HepG2 (cell line): ENCODE measurements at regions not wholly inside any gene's neighbourhood (a gene's known extent, or its start where the extent isn't known, plus 50 kb on each side); places are given as distances from the start of the nearest gene placed in this dataset.
A peak's percentile ranks its signal among the peaks of the same experiment; 100 is the strongest.

ENCODE experiments used
- ATAC-seq: fragments of 200-7000 bp; cut with Tn5 transposase; 3 replicates; pipeline ENCODE4 v1.9.1; 2020; ENCODE audit warnings: mild to moderate bottlenecking, moderate library complexity
- BruUV-seq: library from RNA; stranded (reverse); fragments of 400-500 nt; replicated peaks from 2 replicates; lab custom pipeline; 2021; lab: Mats Ljungman, UMichigan
- CTCF ChIA-PET: fragments of 300-600 bp; formaldehyde crosslinking; extraction: SDS; loops from one replicate; lab custom pipeline; 2021; ENCODE audit warnings: low total read pairs, inconsistent platforms, low intra/inter-chr PET ratio; lab: Yijun Ruan, JAX
- POLR2A ChIA-PET: fragments of 350-600 bp; sonication (Branson Sonifier 250); formaldehyde crosslinking; loops from one replicate; lab custom pipeline; 2020; ENCODE audit warnings: antibody characterized with exemption, inconsistent platforms; lab: Yijun Ruan, JAX
- DNase-seq: peaks from one replicate; pipeline ENCODE4 v3.0.0-alpha.2; 2015; ENCODE audit warnings: low spot score
- FAIRE-seq: peaks from 3 replicates; lab custom pipeline; 2011; peaks lifted over from hg19 to GRCh38; lab: Jason Lieb, UNC
- H2AFZ ChIP-seq: one replicate; pipeline ENCODE4 v1.6.1; 2011; ENCODE audit warnings: low read length, inconsistent platforms
- H3K27ac ChIP-seq: fragments of 300-600 bp; 3 replicates; pipeline ENCODE4 v1.8.0; 2011; ENCODE audit warnings: mixed run types, mild to moderate bottlenecking, mixed read lengths, low read length, inconsistent platforms; ENCODE audit not compliant: insufficient read depth; ENCODE audit errors: extremely low read length
- H3K27me3 ChIP-seq, 2 experiments: fragments of 200-600 bp in 1 of 2; 2 replicates in 1 of 2; 3 replicates in 1 of 2; pipeline versions ENCODE4 v1.6.0 to v1.8.0; 2011; ENCODE audit warnings: low read length in 2 of 2, mild to moderate bottlenecking in 2 of 2, moderate library complexity in 2 of 2, inconsistent platforms in 1 of 2; ENCODE audit not compliant: insufficient read depth in 2 of 2, control insufficient read depth in 1 of 2
- H3K36me3 ChIP-seq, 2 experiments: fragments of 200-600 bp in 1 of 2; replicated peaks in 1 of 2; 2 replicates in 1 of 2; 3 replicates in 1 of 2; pipeline versions ENCODE4 v1.5.1 to v1.8.0; 2011; ENCODE audit warnings: low read length in 2 of 2, inconsistent platforms in 1 of 2; ENCODE audit not compliant: insufficient read depth in 2 of 2, control insufficient read depth in 1 of 2
- H3K4me1 ChIP-seq: 2 replicates; pipeline ENCODE4 v1.5.1; 2012; ENCODE audit warnings: low read length, inconsistent platforms; ENCODE audit not compliant: insufficient read depth
- H3K4me2 ChIP-seq: 2 replicates; pipeline ENCODE4 v1.6.0; 2011; ENCODE audit warnings: low read depth, low read length, inconsistent platforms
- H3K4me3 ChIP-seq, 3 experiments: fragments of 200-600 bp in 1 of 3; sonication (generic), shearing (Covaris generic) in 1 of 3; replicated peaks in 1 of 3; 2 replicates each; pipeline ENCODE4 v1.5.1; 2011 to 2016; ENCODE audit warnings: low read length in 3 of 3, inconsistent platforms in 2 of 3, low read depth in 2 of 3, mild to moderate bottlenecking in 2 of 3, control low read depth in 1 of 3, mixed read lengths in 1 of 3; ENCODE audit not compliant: insufficient read depth in 1 of 3
- H3K79me2 ChIP-seq: one replicate; pipeline ENCODE4 v1.6.1; 2011; ENCODE audit warnings: low read length, inconsistent platforms; ENCODE audit not compliant: insufficient read depth
- H3K9ac ChIP-seq: 2 replicates; pipeline ENCODE4 v1.6.0; 2011; ENCODE audit warnings: mild to moderate bottlenecking, low read depth, low read length, inconsistent platforms; ENCODE audit not compliant: insufficient read depth
- H3K9me3 ChIP-seq: 2 replicates; pipeline ENCODE4 v1.5.1; 2012; ENCODE audit warnings: mild to moderate bottlenecking, low read length
- H4K20me1 ChIP-seq: 2 replicates; pipeline ENCODE4 v1.6.0; 2011; ENCODE audit warnings: inconsistent platforms, mild to moderate bottlenecking, low read length, moderate library complexity; ENCODE audit not compliant: insufficient read depth
- KDM6A ChIP-seq: IDR thresholded peaks from 2 replicates; pipeline ENCODE4 v1.6.1; 2016; ENCODE audit warnings: low read depth
- MAFF ChIP-seq: IDR thresholded peaks from 2 replicates; pipeline ENCODE4 v1.6.1; 2011; ENCODE audit warnings: low read depth, low read length, improper control_type of control experiment
- MAFK ChIP-seq, 2 experiments: IDR thresholded peaks in 1 of 2; conservative IDR thresholded peaks in 1 of 2; 2 replicates each; pipeline ENCODE4 v1.6.1; 2011; ENCODE audit warnings: improper control_type of control experiment in 2 of 2, low read length in 2 of 2
- ZNF180 ChIP-seq: sonication (generic); formaldehyde crosslinking; IDR thresholded peaks from 2 replicates; pipeline ENCODE4 v1.4.0; 2020; ENCODE audit warnings: low read depth, missing genetic modification reagents, borderline replicate concordance
- ZNF235 ChIP-seq: sonication (generic); formaldehyde crosslinking; IDR thresholded peaks from 2 replicates; pipeline ENCODE4 v1.8.1; 2023; ENCODE audit warnings: mild to moderate bottlenecking, missing genetic modification reagents, borderline replicate concordance
- ZNF724P ChIP-seq: sonication (generic); formaldehyde crosslinking; IDR thresholded peaks from 2 replicates; pipeline ENCODE4 v1.8.0; 2022; ENCODE audit warnings: missing genetic modification reagents, borderline replicate concordance
- WGBS: methylation state at CpG from one replicate; pipeline ENCODE4 v1.1.6; 2017; ENCODE audit warnings: low lambda C conversion rate; 5-methylcytosine and 5-hydroxymethylcytosine counted together
- in situ Hi-C: cut with HindIII; loops from 2 replicates; pipeline ENCODE4 v1.10.0; 2017; ENCODE audit warnings: low pct_unique_long_range_greater_than_20kb; ENCODE audit not compliant: extremely low pct_ligation_motif_present
- intact Hi-C: fragments of 100-400 bp; cut with micrococcal nuclease; formaldehyde crosslinking; loops from one replicate; pipeline ENCODE4 v1.10.0; 2022; ENCODE audit not compliant: unreplicated experiment
- TF ChIP-seq, protein P1 (sequence below): sonication (generic); formaldehyde crosslinking; IDR thresholded peaks from 2 replicates; pipeline ENCODE4 v1.8.1; 2023; ENCODE audit warnings: mild to moderate bottlenecking, missing genetic modification reagents
- TF ChIP-seq, protein P2 (sequence below): IDR thresholded peaks from 2 replicates; pipeline ENCODE4 v1.6.1; 2018; ENCODE audit warnings: missing genetic modification reagents, mild to moderate bottlenecking, missing compliant biosample characterization
- TF ChIP-seq, protein P3 (sequence below): sonication (generic); formaldehyde crosslinking; IDR thresholded peaks from 2 replicates; pipeline ENCODE4 v1.5.0; 2020; ENCODE audit warnings: missing genetic modification reagents
- TF ChIP-seq, protein P4 (sequence below): sonication (generic); formaldehyde crosslinking; conservative IDR thresholded peaks from 2 replicates; pipeline ENCODE4 v1.4.0; 2020; ENCODE audit warnings: missing genetic modification reagents
- TF ChIP-seq, protein P5 (sequence below): sonication (generic); formaldehyde crosslinking; IDR thresholded peaks from 2 replicates; pipeline ENCODE4 v1.8.1; 2023; ENCODE audit warnings: mild to moderate bottlenecking, inconsistent platforms, moderate library complexity, missing genetic modification reagents, borderline replicate concordance

DNA sequence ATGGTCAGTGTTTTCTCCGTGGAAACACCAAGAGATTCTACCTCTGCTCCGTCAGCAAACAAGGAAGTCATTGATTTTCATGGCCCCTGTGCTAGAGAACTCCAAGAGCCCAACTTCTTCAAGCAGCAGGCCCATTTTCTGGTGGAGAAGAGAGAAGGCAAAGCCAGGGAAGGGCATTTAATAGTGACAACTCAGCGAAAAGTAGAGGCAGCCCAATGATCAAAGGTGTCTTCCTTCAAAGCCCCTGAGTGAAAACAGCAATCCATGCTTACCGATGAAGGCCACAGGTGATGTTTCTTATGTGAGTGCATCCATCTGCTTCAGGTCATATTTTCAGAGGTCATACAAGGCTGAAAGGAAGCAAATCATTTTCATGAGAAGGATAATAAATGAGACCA, 77.3 kb downstream of the VCPKMT start:
- H3K9ac ChIP-seq = no peak overlapping the region
- H3K36me3 ChIP-seq = no peaks in the 10 kb centered on the region; a peak in 1 of 5 replicates
- intact Hi-C loops (no loop called here), in situ Hi-C loops (no loop called here)
- H3K4me1 ChIP-seq = peaks cover 44% of the 10 kb centered on the region
- H3K79me2 ChIP-seq = no peaks in the 10 kb centered on the region
- H3K27me3 ChIP-seq = no peaks in the 10 kb centered on the region
- no peak overlapping the region for H3K27ac ChIP-seq
- DNase-seq = no peak
- H2AFZ ChIP-seq = no peak overlapping the region
- CTCF ChIA-PET = no interaction called here
- no peaks in the 10 kb centered on the region for H3K9me3 ChIP-seq
- no peak for FAIRE-seq
- peak overlapping the region; percentile 35; the same call in 1 of the 2 replicates for H3K4me2 ChIP-seq
- H4K20me1 ChIP-seq = no peaks in the 10 kb centered on the region
- BruUV-seq = no TSS peak
- H3K4me3 ChIP-seq = no peak overlapping the region
- WGBS = 43% methylated on average over 4 of the region's 4 CpGs
- TF ChIP-seq KDM6A (CRISPR knock-in tag) (no peak), ZNF180 (CRISPR knock-in tag) (no peak), MAFK (conservative IDR thresholded peaks at IDR 0.05 in 1 of 2, IDR thresholded peaks at IDR 0.05 in 1 of 2; ENCODE audit: low read length in 2 of 2) (peak; percentile 78), ZNF235 (no peak), MAFF (peak; percentile 73), ZNF724P (no peak)
- TF ChIP-seq, protein P1, sequence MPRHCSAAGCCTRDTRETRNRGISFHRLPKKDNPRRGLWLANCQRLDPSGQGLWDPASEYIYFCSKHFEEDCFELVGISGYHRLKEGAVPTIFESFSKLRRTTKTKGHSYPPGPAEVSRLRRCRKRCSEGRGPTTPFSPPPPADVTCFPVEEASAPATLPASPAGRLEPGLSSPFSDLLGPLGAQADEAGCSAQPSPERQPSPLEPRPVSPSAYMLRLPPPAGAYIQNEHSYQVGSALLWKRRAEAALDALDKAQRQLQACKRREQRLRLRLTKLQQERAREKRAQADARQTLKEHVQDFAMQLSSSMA (CRISPR knock-in tag) = 0 out of 2 replicates have a peak, but pooled peaks have one; percentile 8
- TF ChIP-seq, protein P2, sequence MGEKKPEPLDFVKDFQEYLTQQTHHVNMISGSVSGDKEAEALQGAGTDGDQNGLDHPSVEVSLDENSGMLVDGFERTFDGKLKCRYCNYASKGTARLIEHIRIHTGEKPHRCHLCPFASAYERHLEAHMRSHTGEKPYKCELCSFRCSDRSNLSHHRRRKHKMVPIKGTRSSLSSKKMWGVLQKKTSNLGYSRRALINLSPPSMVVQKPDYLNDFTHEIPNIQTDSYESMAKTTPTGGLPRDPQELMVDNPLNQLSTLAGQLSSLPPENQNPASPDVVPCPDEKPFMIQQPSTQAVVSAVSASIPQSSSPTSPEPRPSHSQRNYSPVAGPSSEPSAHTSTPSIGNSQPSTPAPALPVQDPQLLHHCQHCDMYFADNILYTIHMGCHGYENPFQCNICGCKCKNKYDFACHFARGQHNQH (CRISPR knock-in tag) = no peak
- TF ChIP-seq, protein P3, sequence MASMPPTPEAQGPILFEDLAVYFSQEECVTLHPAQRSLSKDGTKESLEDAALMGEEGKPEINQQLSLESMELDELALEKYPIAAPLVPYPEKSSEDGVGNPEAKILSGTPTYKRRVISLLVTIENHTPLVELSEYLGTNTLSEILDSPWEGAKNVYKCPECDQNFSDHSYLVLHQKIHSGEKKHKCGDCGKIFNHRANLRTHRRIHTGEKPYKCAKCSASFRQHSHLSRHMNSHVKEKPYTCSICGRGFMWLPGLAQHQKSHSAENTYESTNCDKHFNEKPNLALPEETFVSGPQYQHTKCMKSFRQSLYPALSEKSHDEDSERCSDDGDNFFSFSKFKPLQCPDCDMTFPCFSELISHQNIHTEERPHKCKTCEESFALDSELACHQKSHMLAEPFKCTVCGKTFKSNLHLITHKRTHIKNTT (CRISPR knock-in tag) = no peak
- TF ChIP-seq, protein P4, sequence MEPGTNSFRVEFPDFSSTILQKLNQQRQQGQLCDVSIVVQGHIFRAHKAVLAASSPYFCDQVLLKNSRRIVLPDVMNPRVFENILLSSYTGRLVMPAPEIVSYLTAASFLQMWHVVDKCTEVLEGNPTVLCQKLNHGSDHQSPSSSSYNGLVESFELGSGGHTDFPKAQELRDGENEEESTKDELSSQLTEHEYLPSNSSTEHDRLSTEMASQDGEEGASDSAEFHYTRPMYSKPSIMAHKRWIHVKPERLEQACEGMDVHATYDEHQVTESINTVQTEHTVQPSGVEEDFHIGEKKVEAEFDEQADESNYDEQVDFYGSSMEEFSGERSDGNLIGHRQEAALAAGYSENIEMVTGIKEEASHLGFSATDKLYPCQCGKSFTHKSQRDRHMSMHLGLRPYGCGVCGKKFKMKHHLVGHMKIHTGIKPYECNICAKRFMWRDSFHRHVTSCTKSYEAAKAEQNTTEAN (CRISPR knock-in tag) = no peak
- TF ChIP-seq, protein P5, sequence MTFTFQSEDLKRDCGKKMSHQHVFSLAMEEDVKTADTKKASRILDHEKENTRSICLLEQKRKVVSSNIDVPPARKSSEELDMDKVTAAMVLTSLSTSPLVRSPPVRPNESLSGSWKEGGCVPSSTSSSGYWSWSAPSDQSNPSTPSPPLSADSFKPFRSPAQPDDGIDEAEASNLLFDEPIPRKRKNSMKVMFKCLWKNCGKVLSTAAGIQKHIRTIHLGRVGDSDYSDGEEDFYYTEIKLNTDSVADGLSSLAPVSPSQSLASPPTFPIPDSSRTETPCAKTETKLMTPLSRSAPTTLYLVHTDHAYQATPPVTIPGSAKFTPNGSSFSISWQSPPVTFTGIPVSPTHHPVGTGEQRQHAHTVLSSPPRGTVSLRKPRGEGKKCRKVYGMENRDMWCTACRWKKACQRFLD = no peak
- no peak for ATAC-seq
- POLR2A ChIA-PET = interaction anchor here (1.0 to 1.4 kb wide), 3 partner anchors 21 to 36 kb away, joined by 4 to 5 read pairs (median 4); no protein-coding TSS in a partner anchor
